ENCODE measurements at regions not wholly inside any gene's neighbourhood (a gene's known extent, or its start where the extent isn't known, plus 50 kb on each side); places are given as distances from the start of the nearest gene placed in this dataset.

DNA sequence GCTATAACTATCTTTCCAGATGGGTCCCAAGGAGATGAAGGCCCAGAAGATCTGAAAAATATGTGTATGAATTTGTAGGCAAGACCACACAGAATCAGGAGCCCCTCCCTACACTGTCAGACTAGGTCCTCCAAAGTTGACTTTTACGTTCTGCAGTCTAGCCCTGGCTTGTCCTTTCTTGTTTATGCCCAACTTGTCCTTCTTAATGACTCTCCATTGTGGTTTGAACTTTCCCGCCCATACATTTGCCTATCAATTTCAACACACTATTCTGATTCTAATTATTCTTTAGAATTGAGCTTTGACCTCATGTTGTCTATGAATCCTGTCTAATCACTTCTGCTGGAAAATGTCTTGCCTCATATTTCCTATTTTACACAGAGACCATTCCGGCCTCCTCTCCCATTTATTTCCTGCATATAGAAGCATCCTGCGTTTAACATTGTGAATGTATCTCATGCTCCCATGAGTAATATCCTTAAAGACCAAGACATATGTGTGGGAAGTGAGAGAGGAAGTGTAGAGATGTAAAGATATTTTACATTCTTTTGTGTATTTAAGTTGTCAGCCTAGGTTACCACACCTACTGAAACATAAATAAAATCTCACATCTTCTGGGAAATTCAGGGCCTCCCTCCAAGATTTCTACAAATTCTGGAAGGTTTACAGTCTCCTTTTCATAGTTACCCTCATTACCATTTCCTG is 348.3 kb downstream of the BCKDHB start (continued):
- TF ChIP-seq, protein P1, sequence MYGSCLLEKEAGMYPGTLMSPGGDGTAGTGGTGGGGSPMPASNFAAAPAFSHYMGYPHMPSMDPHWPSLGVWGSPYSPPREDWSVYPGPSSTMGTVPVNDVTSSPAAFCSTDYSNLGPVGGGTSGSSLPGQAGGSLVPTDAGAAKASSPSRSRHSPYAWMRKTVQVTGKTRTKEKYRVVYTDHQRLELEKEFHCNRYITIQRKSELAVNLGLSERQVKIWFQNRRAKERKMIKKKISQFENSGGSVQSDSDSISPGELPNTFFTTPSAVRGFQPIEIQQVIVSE (CRISPR knock-in tag; IDR thresholded peaks at IDR 0.05; ENCODE audit: borderline replicate concordance): no peak
- no peak for TF ChIP-seq ZNF671 (CRISPR knock-in tag; IDR thresholded peaks at IDR 0.05)
- TF ChIP-seq EMX1 (CRISPR knock-in tag; IDR thresholded peaks at IDR 0.05): no peak
- TF ChIP-seq, protein P2, sequence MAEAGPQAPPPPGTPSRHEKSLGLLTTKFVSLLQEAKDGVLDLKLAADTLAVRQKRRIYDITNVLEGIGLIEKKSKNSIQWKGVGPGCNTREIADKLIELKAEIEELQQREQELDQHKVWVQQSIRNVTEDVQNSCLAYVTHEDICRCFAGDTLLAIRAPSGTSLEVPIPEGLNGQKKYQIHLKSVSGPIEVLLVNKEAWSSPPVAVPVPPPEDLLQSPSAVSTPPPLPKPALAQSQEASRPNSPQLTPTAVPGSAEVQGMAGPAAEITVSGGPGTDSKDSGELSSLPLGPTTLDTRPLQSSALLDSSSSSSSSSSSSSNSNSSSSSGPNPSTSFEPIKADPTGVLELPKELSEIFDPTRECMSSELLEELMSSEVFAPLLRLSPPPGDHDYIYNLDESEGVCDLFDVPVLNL (CRISPR knock-in tag; IDR thresholded peaks at IDR 0.05; ENCODE audit: borderline replicate concordance, low read depth): no peak

DNA sequence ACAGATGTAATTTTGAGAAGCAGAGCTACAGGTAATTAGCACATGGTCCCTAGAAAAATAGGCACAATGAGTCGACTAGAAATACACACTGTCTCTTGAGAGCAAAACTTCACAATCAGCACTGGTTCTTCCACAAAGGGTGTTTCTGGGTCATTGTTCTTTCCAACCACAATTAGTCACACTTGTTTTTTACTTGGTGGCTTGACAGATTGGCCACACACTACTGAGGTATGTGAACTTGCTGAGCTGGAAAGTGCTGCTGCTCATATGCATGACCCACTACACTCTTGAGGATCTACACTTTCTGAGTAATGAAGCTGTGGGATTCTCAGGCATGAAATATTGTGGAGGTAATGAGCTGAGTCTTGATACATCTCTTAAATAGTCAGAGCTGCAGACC is 347.7 kb downstream of the BCKDHB start:
- Mint-ChIP-seq H3K27me3 (ENCODE audit: low read depth) (no peaks in the 10 kb centered on the region), H3K9me3 (peaks cover 15% of the 10 kb centered on the region)
- DNase-seq (ENCODE audit: low spot score): no peak

More for the DNA sequence above, 347.7 kb downstream of the BCKDHB start:
- Mint-ChIP-seq H3K36me3 (peaks cover 18% of the 10 kb centered on the region), H3K4me1 (peaks cover 16% of the 10 kb centered on the region), H3K27ac (no peak overlapping the region), H3K4me3 (no peak overlapping the region)
- CTCF ChIA-PET: no interaction called here
- ATAC-seq: no peak
- TF ChIP-seq FOXP1 (CRISPR knock-in tag; IDR thresholded peaks at IDR 0.05; ENCODE audit: borderline replicate concordance) (no peak), JUN (CRISPR knock-in tag; IDR thresholded peaks at IDR 0.05) (no peak), TP53 (CRISPR knock-in tag; IDR thresholded peaks at IDR 0.05) (no peak), NFYB (CRISPR knock-in tag; conservative IDR thresholded peaks at IDR 0.05; ENCODE audit: low read depth) (no peak), NFE2L1 (CRISPR knock-in tag; IDR thresholded peaks at IDR 0.05) (no peak), FOXK1 (CRISPR knock-in tag; IDR thresholded peaks at IDR 0.05) (no peak), ZNF396 (CRISPR knock-in tag; IDR thresholded peaks at IDR 0.05; ENCODE audit: borderline replicate concordance) (no peak), SP1 (CRISPR knock-in tag; conservative IDR thresholded peaks at IDR 0.05) (no peak), RORB (CRISPR knock-in tag; IDR thresholded peaks at IDR 0.05) (no peak)
- TF ChIP-seq, protein P3, sequence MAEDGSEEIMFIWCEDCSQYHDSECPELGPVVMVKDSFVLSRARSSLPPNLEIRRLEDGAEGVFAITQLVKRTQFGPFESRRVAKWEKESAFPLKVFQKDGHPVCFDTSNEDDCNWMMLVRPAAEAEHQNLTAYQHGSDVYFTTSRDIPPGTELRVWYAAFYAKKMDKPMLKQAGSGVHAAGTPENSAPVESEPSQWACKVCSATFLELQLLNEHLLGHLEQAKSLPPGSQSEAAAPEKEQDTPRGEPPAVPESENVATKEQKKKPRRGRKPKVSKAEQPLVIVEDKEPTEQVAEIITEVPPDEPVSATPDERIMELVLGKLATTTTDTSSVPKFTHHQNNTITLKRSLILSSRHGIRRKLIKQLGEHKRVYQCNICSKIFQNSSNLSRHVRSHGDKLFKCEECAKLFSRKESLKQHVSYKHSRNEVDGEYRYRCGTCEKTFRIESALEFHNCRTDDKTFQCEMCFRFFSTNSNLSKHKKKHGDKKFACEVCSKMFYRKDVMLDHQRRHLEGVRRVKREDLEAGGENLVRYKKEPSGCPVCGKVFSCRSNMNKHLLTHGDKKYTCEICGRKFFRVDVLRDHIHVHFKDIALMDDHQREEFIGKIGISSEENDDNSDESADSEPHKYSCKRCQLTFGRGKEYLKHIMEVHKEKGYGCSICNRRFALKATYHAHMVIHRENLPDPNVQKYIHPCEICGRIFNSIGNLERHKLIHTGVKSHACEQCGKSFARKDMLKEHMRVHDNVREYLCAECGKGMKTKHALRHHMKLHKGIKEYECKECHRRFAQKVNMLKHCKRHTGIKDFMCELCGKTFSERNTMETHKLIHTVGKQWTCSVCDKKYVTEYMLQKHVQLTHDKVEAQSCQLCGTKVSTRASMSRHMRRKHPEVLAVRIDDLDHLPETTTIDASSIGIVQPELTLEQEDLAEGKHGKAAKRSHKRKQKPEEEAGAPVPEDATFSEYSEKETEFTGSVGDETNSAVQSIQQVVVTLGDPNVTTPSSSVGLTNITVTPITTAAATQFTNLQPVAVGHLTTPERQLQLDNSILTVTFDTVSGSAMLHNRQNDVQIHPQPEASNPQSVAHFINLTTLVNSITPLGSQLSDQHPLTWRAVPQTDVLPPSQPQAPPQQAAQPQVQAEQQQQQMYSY (CRISPR knock-in tag; IDR thresholded peaks at IDR 0.05): no peak
- TF ChIP-seq, protein P4, sequence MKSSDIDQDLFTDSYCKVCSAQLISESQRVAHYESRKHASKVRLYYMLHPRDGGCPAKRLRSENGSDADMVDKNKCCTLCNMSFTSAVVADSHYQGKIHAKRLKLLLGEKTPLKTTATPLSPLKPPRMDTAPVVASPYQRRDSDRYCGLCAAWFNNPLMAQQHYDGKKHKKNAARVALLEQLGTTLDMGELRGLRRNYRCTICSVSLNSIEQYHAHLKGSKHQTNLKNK (CRISPR knock-in tag; IDR thresholded peaks at IDR 0.05): no peak
- TF ChIP-seq, protein P5, sequence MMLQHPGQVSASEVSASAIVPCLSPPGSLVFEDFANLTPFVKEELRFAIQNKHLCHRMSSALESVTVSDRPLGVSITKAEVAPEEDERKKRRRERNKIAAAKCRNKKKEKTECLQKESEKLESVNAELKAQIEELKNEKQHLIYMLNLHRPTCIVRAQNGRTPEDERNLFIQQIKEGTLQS (CRISPR knock-in tag; conservative IDR thresholded peaks at IDR 0.05): no peak
- TF ChIP-seq, protein P6, sequence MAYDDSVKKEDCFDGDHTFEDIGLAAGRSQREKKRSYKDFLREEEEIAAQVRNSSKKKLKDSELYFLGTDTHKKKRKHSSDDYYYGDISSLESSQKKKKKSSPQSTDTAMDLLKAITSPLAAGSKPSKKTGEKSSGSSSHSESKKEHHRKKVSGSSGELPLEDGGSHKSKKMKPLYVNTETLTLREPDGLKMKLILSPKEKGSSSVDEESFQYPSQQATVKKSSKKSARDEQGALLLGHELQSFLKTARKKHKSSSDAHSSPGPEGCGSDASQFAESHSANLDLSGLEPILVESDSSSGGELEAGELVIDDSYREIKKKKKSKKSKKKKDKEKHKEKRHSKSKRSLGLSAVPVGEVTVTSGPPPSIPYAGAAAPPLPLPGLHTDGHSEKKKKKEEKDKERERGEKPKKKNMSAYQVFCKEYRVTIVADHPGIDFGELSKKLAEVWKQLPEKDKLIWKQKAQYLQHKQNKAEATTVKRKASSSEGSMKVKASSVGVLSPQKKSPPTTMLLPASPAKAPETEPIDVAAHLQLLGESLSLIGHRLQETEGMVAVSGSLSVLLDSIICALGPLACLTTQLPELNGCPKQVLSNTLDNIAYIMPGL (CRISPR knock-in tag; IDR thresholded peaks at IDR 0.05): no peak
- TF ChIP-seq, protein P7, sequence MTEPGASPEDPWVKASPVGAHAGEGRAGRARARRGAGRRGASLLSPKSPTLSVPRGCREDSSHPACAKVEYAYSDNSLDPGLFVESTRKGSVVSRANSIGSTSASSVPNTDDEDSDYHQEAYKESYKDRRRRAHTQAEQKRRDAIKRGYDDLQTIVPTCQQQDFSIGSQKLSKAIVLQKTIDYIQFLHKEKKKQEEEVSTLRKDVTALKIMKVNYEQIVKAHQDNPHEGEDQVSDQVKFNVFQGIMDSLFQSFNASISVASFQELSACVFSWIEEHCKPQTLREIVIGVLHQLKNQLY (CRISPR knock-in tag; IDR thresholded peaks at IDR 0.05): no peak
- POLR2A ChIA-PET: no interaction called here

Data from WTC11 (cell line).